Endodermal cell (in vitro differentiated cells): ENCODE measurements at regions not wholly inside any gene's neighbourhood (a gene's known extent, or its start where the extent isn't known, plus 50 kb on each side); places are given as distances from the start of the nearest gene placed in this dataset.

ENCODE experiments used
- DNase-seq: peaks from one replicate; pipeline ENCODE4 v3.0.0-alpha.2; 2017
- H3K27ac ChIP-seq: 2 replicates; pipeline ENCODE4 v1.5.1; 2013; ENCODE audit warnings: mild to moderate bottlenecking, low read depth, low read length, moderate library complexity
- H3K27me3 ChIP-seq: 2 replicates; pipeline ENCODE4 v1.6.1; 2013; ENCODE audit warnings: mild to moderate bottlenecking, low read length, moderate library complexity; ENCODE audit not compliant: insufficient read depth, control insufficient read depth, poor library complexity, severe bottlenecking
- H3K36me3 ChIP-seq: 2 replicates; pipeline ENCODE4 v1.7.0; 2013; ENCODE audit warnings: mild to moderate bottlenecking, low read length, moderate library complexity; ENCODE audit not compliant: control insufficient read depth, insufficient read depth
- H3K4me1 ChIP-seq: one replicate; pipeline ENCODE4 v1.7.0; 2013; ENCODE audit warnings: low read length; ENCODE audit not compliant: control insufficient read depth, insufficient read depth
- H3K4me3 ChIP-seq: 2 replicates; pipeline ENCODE4 v1.5.1; 2013; ENCODE audit warnings: mild to moderate bottlenecking, low read length, moderate library complexity
- H3K9ac ChIP-seq: 2 replicates; pipeline ENCODE4 v1.6.1; 2013; ENCODE audit warnings: mild to moderate bottlenecking, low read length, moderate library complexity; ENCODE audit not compliant: poor library complexity, severe bottlenecking; ENCODE audit errors: extremely low read depth
- H3K9me3 ChIP-seq: 2 replicates; pipeline ENCODE4 v1.6.1; 2013; ENCODE audit warnings: mild to moderate bottlenecking, low read length, moderate library complexity; ENCODE audit not compliant: control insufficient read depth
- H3K27ac Mint-ChIP-seq: 2 replicates; pipeline ENCODE4 v1.8.0; 2020; ENCODE audit warnings: mixed read lengths
- H3K27me3 Mint-ChIP-seq: 2 replicates; pipeline ENCODE4 v1.8.0; 2021; ENCODE audit warnings: mild to moderate bottlenecking, mixed read lengths; ENCODE audit not compliant: insufficient read depth
- H3K36me3 Mint-ChIP-seq: 2 replicates; pipeline ENCODE4 v1.8.0; 2020; ENCODE audit warnings: low read depth, mixed read lengths
- H3K4me1 Mint-ChIP-seq: 2 replicates; pipeline ENCODE4 v1.8.0; 2020; ENCODE audit warnings: mixed read lengths
- H3K4me3 Mint-ChIP-seq: 2 replicates; pipeline ENCODE4 v1.8.0; 2020; ENCODE audit warnings: mild to moderate bottlenecking, moderate library complexity, mixed read lengths
- H3K9me3 Mint-ChIP-seq: 2 replicates; pipeline ENCODE4 v1.8.0; 2020; ENCODE audit warnings: mild to moderate bottlenecking, mixed read lengths
- CTCF ChIP-seq: fragments of 200-600 bp; sonication (generic); conservative IDR thresholded peaks from 2 replicates; pipeline ENCODE4 v1.5.0; 2021; ENCODE audit warnings: antibody characterized with exemption, mild to moderate bottlenecking
- whole genome bisulfite sequencing, 2 experiments: methylation state at CpG; one replicate each; pipeline versions ENCODE4 v1.1.5 to v1.1.7; 2013; ENCODE audit warnings: missing lambda C conversion rate in 2 of 2, mixed read lengths in 1 of 2; ENCODE audit not compliant: insufficient coverage in 1 of 2, insufficient read length in 1 of 2; 5-methylcytosine and 5-hydroxymethylcytosine counted together

GRCh38 chr3:153050978-153051377, 111.0 kb upstream of the RAP2B start:
- H3K9me3 ChIP-seq: no peaks in the 10 kb centered on the region
- no peak overlapping the region for H3K27ac ChIP-seq
- Mint-ChIP-seq H3K9me3 (peaks cover 1% of the 10 kb centered on the region), H3K27me3 (no peaks in the 10 kb centered on the region), H3K27ac (no peak overlapping the region), H3K36me3 (no peaks in the 10 kb centered on the region), H3K4me3 (no peak overlapping the region), H3K4me1 (no peaks in the 10 kb centered on the region)
- no peaks in the 10 kb centered on the region for H3K27me3 ChIP-seq
- TF ChIP-seq CTCF: no peak
- 93 to 98% methylated on average over 5 to 6 of the region's 6 CpGs for WGBS, 2 experiments
- H3K9ac ChIP-seq: no peak overlapping the region
- H3K4me3 ChIP-seq: no peak overlapping the region
- H3K4me1 ChIP-seq: no peaks in the 10 kb centered on the region
- DNase-seq: no peak
- no peaks in the 10 kb centered on the region for H3K36me3 ChIP-seq

GRCh38 chr3:153051427-153052095, 110.5 kb upstream of the RAP2B start:
- no peak overlapping the region for H3K9ac ChIP-seq
- no peak overlapping the region for H3K27ac ChIP-seq
- no peak overlapping the region for H3K27ac Mint-ChIP-seq
- H3K9me3 ChIP-seq: no peaks in the 10 kb centered on the region
- H3K4me3 Mint-ChIP-seq: no peak overlapping the region
- H3K36me3 ChIP-seq: no peaks in the 10 kb centered on the region
- no peaks in the 10 kb centered on the region for H3K36me3 Mint-ChIP-seq
- WGBS, 2 experiments: 92 to 100% methylated on average over 3 to 6 of the region's 6 CpGs
- H3K4me1 ChIP-seq: no peaks in the 10 kb centered on the region
- DNase-seq: no peak
- no peak for TF ChIP-seq CTCF
- no peaks in the 10 kb centered on the region for H3K27me3 ChIP-seq
- peaks cover 3% of the 10 kb centered on the region for H3K9me3 Mint-ChIP-seq
- no peaks in the 10 kb centered on the region for H3K27me3 Mint-ChIP-seq
- H3K4me3 ChIP-seq: no peak overlapping the region
- no peaks in the 10 kb centered on the region for H3K4me1 Mint-ChIP-seq

GRCh38 chr3:153052096-153052460, 109.9 kb upstream of the RAP2B start:
- 87 to 93% methylated on average over 4 of the region's 4 CpGs for WGBS, 2 experiments
- TF ChIP-seq CTCF: no peak

More at GRCh38 chr3:153052096-153052460, 109.9 kb upstream of the RAP2B start:
- Mint-ChIP-seq H3K4me1 (no peaks in the 10 kb centered on the region), H3K4me3 (no peak overlapping the region), H3K9me3 (peaks cover 3% of the 10 kb centered on the region), H3K27ac (no peak overlapping the region), H3K36me3 (no peaks in the 10 kb centered on the region), H3K27me3 (no peaks in the 10 kb centered on the region)
- no peak for DNase-seq
- H3K9ac ChIP-seq: no peak overlapping the region
- H3K9me3 ChIP-seq: no peaks in the 10 kb centered on the region
- H3K4me3 ChIP-seq: no peak overlapping the region
- H3K4me1 ChIP-seq: no peaks in the 10 kb centered on the region
- H3K27ac ChIP-seq: no peak overlapping the region
- no peaks in the 10 kb centered on the region for H3K27me3 ChIP-seq
- no peaks in the 10 kb centered on the region for H3K36me3 ChIP-seq
